Esophagus squamous epithelium (tissue), 5 donors: ENCODE measurements at regions not wholly inside any gene's neighbourhood (a gene's known extent, or its start where the extent isn't known, plus 50 kb on each side); places are given as distances from the start of the nearest gene placed in this dataset.

Experiments used
- DNase-seq: peaks from one replicate; lab custom pipeline; 2025; lab: John Stamatoyannopoulos, UW
- H3K27ac ChIP-seq, 4 donors: fragments of 200-600 bp; sonication (generic); one replicate each; pipeline ENCODE4 v1.5.1; 2016 to 2019; ENCODE audit warnings: mild to moderate bottlenecking in 1 of 4
- H3K27me3 ChIP-seq, 4 donors: fragments of 200-600 bp; sonication (generic); 1 replicate in 3 of 4; 2 replicates in 1 of 4; pipeline versions ENCODE4 v1.5.1 to v1.6.0; 2017 to 2021; ENCODE audit warnings: antibody characterized with exemption in 1 of 4
- H3K36me3 ChIP-seq, 3 donors: fragments of 200-600 bp; sonication (generic); one replicate each; pipeline ENCODE4 v1.5.1; 2016 to 2019
- H3K4me1 ChIP-seq, 3 donors: fragments of 200-600 bp; sonication (generic); one replicate each; pipeline ENCODE4 v1.5.1; 2017 to 2019
- H3K4me3 ChIP-seq, 4 donors: fragments of 200-600 bp; sonication (generic); 1 replicate in 3 of 4; 2 replicates in 1 of 4; pipeline ENCODE4 v1.5.1; 2016 to 2019; ENCODE audit warnings: mild to moderate bottlenecking in 2 of 4, moderate library complexity in 1 of 4
- H3K9me3 ChIP-seq, 3 donors: fragments of 200-600 bp; sonication (generic); one replicate each; pipeline ENCODE4 v1.5.1; 2016 to 2019
- POLR2A ChIP-seq, 4 donors: fragments of 450-650 bp; IDR thresholded peaks; one replicate each; pipeline ENCODE4 v1.6.1; 2017; ENCODE audit warnings: antibody characterized with exemption in 4 of 4, mild to moderate bottlenecking in 4 of 4, moderate library complexity in 3 of 4
- WGBS, 2 donors: methylation state at CpG; one replicate each; pipeline ENCODE4 v1.1.5; 2018; 5-methylcytosine and 5-hydroxymethylcytosine counted together
- intact Hi-C: fragments of 100-400 bp; cut with DNase I; formaldehyde crosslinking; loops from one replicate; pipeline ENCODE4 v1.15.0; 2022
- TF ChIP-seq, protein P1 (sequence below), 6 experiments: fragments of 450-650 bp in 4 of 6; fragments of 200-600 bp in 2 of 6; sonication (generic) in 2 of 6; IDR thresholded peaks; one replicate each; pipeline ENCODE4 v1.5.1; 2016 to 2019; ENCODE audit warnings: antibody characterized with exemption in 6 of 6, mild to moderate bottlenecking in 4 of 6, moderate library complexity in 4 of 6
- donor health status: DM: yes; HTN: yes; CAD: no.

DNA sequence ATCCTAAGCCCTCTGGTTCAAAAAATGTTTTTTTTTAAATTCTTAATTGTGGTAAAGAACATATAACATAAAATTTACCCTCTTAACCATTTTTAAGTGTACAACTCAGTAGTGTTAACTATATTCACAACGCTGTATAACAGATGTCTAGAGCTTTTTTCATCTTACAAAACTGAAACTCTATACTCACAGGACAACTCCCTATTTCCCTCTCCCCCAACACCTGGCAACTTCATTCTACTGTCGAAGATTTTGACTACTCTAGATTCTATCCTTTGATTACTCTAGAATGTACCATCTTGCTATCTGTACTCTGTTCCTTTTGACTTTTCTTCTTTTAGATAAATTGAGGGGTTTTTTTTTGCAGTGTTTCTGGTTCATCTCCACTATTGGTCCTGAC is 200.4 kb downstream of the KLF12 start:
- H3K27ac ChIP-seq: no peak overlapping the region
- DNase-seq: no peak
- TF ChIP-seq POLR2A (IDR thresholded peaks at IDR 0.05): no peak
- WGBS, 2 donors: 91 to 92% methylated on average over 2 of the region's 2 CpGs
- H3K36me3 ChIP-seq: no peaks in the 10 kb centered on the region
- no peaks in the 10 kb centered on the region for H3K4me1 ChIP-seq
- H3K27me3 ChIP-seq: no peaks in the 10 kb centered on the region
- H3K9me3 ChIP-seq: no peaks in the 10 kb centered on the region
- intact Hi-C loops: no loop called here
- H3K4me3 ChIP-seq: no peak overlapping the region

- no peak for TF ChIP-seq POLR2A (IDR thresholded peaks at IDR 0.05)
- TF ChIP-seq, protein P1, sequence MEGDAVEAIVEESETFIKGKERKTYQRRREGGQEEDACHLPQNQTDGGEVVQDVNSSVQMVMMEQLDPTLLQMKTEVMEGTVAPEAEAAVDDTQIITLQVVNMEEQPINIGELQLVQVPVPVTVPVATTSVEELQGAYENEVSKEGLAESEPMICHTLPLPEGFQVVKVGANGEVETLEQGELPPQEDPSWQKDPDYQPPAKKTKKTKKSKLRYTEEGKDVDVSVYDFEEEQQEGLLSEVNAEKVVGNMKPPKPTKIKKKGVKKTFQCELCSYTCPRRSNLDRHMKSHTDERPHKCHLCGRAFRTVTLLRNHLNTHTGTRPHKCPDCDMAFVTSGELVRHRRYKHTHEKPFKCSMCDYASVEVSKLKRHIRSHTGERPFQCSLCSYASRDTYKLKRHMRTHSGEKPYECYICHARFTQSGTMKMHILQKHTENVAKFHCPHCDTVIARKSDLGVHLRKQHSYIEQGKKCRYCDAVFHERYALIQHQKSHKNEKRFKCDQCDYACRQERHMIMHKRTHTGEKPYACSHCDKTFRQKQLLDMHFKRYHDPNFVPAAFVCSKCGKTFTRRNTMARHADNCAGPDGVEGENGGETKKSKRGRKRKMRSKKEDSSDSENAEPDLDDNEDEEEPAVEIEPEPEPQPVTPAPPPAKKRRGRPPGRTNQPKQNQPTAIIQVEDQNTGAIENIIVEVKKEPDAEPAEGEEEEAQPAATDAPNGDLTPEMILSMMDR (IDR thresholded peaks at IDR 0.05): no peak
- no peaks in the 10 kb centered on the region for H3K36me3 ChIP-seq
- H3K9me3 ChIP-seq: no peaks in the 10 kb centered on the region
- DNase-seq: no peak
- whole genome bisulfite sequencing, 2 donors: 51 to 55% methylated on average over 2 of the region's 2 CpGs
- intact Hi-C loops: no loop called here
- H3K4me1 ChIP-seq: no peaks in the 10 kb centered on the region
- no peaks in the 10 kb centered on the region for H3K27me3 ChIP-seq
- H3K27ac ChIP-seq: no peak overlapping the region
- H3K4me3 ChIP-seq: no peak overlapping the region
Observed at GRCh38 chr13:73932091-73932490, 202.1 kb downstream of the KLF12 start.

GRCh38 chr13:73929287-73929932 is 204.8 kb downstream of the KLF12 start:
- 91 to 93% methylated on average over 6 of the region's 6 CpGs for WGBS, 2 donors

GRCh38 chr13:73924607-73925006 is 209.6 kb downstream of the KLF12 start:
- TF ChIP-seq, protein P1 (IDR thresholded peaks at IDR 0.05): no peak
- no peak for TF ChIP-seq POLR2A (IDR thresholded peaks at IDR 0.05)
- Histone ChIP-seq H3K27ac (no peak overlapping the region), H3K9me3 (no peaks in the 10 kb centered on the region), H3K4me1 (no peaks in the 10 kb centered on the region), H3K4me3 (no peak overlapping the region), H3K27me3 (no peaks in the 10 kb centered on the region), H3K36me3 (no peaks in the 10 kb centered on the region)
- intact Hi-C loops: no loop called here
- DNase-seq: no peak
- WGBS, 2 donors: 67 to 75% methylated on average over 1 of the region's 1 CpG

More at GRCh38 chr13:73929287-73929932, 204.8 kb downstream of the KLF12 start:
- Histone ChIP-seq H3K4me1 (no peaks in the 10 kb centered on the region), H3K27me3 (no peaks in the 10 kb centered on the region), H3K36me3 (no peaks in the 10 kb centered on the region), H3K9me3 (no peaks in the 10 kb centered on the region), H3K4me3 (no peak overlapping the region), H3K27ac (no peak overlapping the region)
- intact Hi-C loops: no loop called here
- no peak for DNase-seq
- TF ChIP-seq, protein P1 (IDR thresholded peaks at IDR 0.05): no peak
- TF ChIP-seq POLR2A (IDR thresholded peaks at IDR 0.05): no peak

DNA sequence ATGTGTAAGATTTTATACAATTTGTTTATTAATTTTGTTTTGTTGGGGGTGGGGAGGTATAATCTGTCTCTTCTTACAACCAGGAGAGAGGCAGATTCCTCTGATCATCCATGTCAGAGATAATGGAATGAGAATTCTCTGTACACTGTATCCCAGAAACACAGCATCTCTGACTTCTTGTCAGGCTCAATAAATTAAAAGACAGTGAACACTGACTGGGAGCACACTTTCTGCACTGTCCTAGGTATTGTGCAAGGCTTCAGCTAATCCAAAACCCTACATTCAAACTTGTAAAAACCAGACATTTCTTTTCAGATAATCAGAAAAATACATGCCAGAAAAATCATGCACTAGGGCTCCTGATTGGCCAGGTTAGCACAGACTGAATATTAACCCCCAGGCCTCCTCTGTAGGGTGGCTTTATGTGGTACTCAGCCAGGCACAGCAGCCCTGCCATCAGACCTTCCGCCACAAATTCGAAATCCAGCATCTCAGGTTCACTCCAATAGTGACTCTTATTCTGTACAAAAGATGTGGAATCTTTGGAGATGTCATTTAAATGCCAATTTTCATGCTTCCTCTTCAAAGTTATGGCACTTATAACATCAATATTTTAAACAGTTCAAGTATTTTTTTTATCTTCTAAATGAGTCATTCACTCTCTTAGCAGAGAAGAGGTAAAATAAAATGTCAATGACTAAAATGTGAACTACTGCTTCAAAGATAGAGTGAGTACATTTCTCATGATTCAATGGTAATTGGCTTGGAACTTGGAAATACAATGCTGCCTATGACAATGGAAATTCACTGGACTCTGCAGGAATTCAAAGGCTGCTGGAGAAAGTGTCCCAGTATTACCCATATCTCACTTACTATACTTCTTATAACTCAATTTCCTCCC is 211.5 kb downstream of the KLF12 start:
- no peak for DNase-seq
- Histone ChIP-seq H3K27ac (no peak overlapping the region), H3K4me1 (no peaks in the 10 kb centered on the region), H3K27me3 (no peaks in the 10 kb centered on the region), H3K36me3 (no peaks in the 10 kb centered on the region), H3K4me3 (no peak overlapping the region), H3K9me3 (no peaks in the 10 kb centered on the region)
- TF ChIP-seq POLR2A (IDR thresholded peaks at IDR 0.05): no peak
- TF ChIP-seq, protein P1 (IDR thresholded peaks at IDR 0.05): no peak
- WGBS, 2 donors: 76 to 100% methylated on average over 2 of the region's 2 CpGs
- intact Hi-C loops: no loop called here
